GM12875 (cell line): ENCODE measurements at regions not wholly inside any gene's neighbourhood (a gene's known extent, or its start where the extent isn't known, plus 50 kb on each side); places are given as distances from the start of the nearest gene placed in this dataset.

Experiments
- H3K4me3 ChIP-seq: one replicate; pipeline ENCODE4 v1.5.1; 2011; ENCODE audit warnings: low read depth, low read length, control low read depth
- CTCF ChIP-seq: IDR thresholded peaks from 2 replicates; pipeline ENCODE4 v1.5.1; 2011; ENCODE audit warnings: low read depth, mild to moderate bottlenecking, control low read depth, inconsistent platforms, low read length, moderate library complexity, borderline replicate concordance; ENCODE audit not compliant: insufficient read depth

GRCh38 chr4:167602157-167602556 lies 367.9 kb upstream of the SPOCK3 start:
- no peak overlapping the region for H3K4me3 ChIP-seq
- no peak for TF ChIP-seq CTCF

DNA sequence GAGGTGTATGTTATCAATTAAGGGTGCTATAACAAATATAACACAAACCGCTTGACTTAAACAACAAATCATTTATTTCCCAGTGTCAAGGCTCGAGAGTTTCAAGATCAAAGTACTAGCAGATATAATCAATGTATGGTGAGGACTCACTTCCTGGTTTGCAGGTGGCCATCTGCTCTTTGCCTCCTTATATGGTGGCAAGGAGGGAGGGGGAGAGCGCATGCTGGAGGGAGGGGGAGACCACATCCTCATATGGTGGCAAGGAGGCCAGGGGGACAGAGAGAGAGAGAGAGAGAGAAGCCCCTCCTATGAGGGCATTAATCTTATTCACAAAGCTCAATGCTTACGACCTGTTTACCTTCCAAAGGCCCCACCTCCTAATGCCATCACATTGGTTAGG lies 372.3 kb upstream of the SPOCK3 start:
- no peak for TF ChIP-seq CTCF

GRCh38 chr4:167613381-167613780 lies 379.1 kb upstream of the SPOCK3 start:
- no peak for TF ChIP-seq CTCF
- H3K4me3 ChIP-seq, result no peak overlapping the region

More for the DNA sequence above, 372.3 kb upstream of the SPOCK3 start:
- no peak overlapping the region for H3K4me3 ChIP-seq

DNA sequence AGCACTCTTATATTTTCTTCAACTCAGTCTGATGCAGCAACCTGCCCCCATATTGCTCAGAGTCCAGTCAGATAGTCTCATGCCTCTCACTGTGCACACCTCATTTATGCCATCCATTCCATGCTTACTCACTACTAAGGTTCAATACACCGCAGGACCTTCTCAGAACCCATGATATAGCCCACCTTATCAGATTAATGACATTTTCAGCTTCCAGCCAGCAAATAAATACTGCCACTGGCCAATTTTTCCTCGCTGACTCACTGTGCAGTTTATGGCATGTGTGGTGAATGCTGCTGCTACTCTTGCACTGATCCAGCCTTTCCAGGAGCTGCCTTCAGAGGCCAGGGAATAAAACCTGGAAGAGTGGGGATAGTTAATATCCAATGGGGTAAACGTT lies 380.6 kb upstream of the SPOCK3 start:
- TF ChIP-seq CTCF, result no peak
- H3K4me3 ChIP-seq, result no peak overlapping the region

DNA sequence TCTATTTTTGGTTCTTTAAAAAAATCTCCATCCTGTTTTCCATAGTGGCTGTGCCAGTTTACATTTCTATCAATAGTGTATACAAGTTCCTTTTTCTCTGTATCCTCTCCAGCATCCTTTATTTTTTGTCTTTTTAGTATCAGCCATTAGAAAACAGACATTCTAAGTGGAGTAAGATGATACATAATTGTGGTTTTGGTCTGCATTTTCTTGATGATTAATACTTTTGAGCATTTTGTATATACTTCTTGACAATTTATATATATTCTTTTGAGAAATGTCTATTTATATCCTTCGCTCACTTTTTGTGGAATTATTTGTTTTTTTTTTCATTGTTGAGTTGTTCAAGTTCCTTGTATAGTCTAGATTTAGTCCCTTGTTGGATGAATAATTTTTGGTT lies 382.2 kb upstream of the SPOCK3 start:
- no peak for TF ChIP-seq CTCF
- H3K4me3 ChIP-seq, result no peak overlapping the region

- no peak overlapping the region for H3K4me3 ChIP-seq
- peak; percentile 80 for TF ChIP-seq CTCF
Measured at GRCh38 chr4:167622481-167623240, 388.4 kb upstream of the SPOCK3 start.

DNA sequence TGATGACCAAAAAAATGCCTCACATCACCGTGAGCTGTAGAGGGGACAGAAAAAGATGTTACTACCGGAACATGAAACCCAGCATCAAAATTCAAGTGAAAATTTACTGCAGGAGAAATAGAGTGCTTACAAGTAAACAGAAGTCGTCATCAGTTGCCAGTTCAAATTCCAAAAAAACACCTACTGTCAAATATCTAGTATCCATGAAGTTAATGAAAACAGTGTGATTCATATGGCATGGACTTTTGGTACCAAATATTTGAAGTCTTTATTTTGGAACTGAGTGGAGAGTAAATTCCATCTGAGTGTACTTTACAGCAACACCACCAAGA lies 388.9 kb upstream of the SPOCK3 start:
- H3K4me3 ChIP-seq, result no peak overlapping the region
- no peak for TF ChIP-seq CTCF
